GM23338 (cell line): ENCODE measurements at regions not wholly inside any gene's neighbourhood (a gene's known extent, or its start where the extent isn't known, plus 50 kb on each side); places are given as distances from the start of the nearest gene placed in this dataset.

ENCODE experiments used
- ATAC-seq: fragments of 200-7000 bp; cut with Tn5 transposase; 3 replicates; pipeline ENCODE4 v1.9.1; 2020
- DNase-seq: peaks from one replicate; pipeline ENCODE4 v3.0.0-alpha.2; 2015; ENCODE audit warnings: low spot score
- H2AFZ ChIP-seq: fragments of 200-600 bp; sonication (generic); 2 replicates; pipeline ENCODE4 v1.8.0; 2016; ENCODE audit warnings: antibody characterized with exemption, mild to moderate bottlenecking, moderate library complexity
- H3F3A ChIP-seq: fragments of 200-600 bp; sonication (generic); replicated peaks from 2 replicates; pipeline ENCODE4 v1.8.0; 2017; ENCODE audit warnings: antibody characterized with exemption, mixed run types, low read depth
- H3K27ac ChIP-seq: fragments of 200-600 bp; sonication (generic); 2 replicates; pipeline ENCODE4 v1.6.1; 2016; ENCODE audit warnings: low read depth
- H3K27me3 ChIP-seq: fragments of 200-600 bp; sonication (generic); 2 replicates; pipeline ENCODE4 v1.8.0; 2016; ENCODE audit warnings: mild to moderate bottlenecking, mixed run types, moderate library complexity; ENCODE audit not compliant: insufficient read depth
- H3K36me3 ChIP-seq: fragments of 200-600 bp; sonication (generic); 2 replicates; pipeline ENCODE4 v1.8.0; 2016; ENCODE audit warnings: mild to moderate bottlenecking; ENCODE audit not compliant: insufficient read depth
- H3K4me1 ChIP-seq: fragments of 200-600 bp; sonication (generic); 2 replicates; pipeline ENCODE4 v1.8.0; 2016; ENCODE audit warnings: mild to moderate bottlenecking, moderate library complexity; ENCODE audit not compliant: insufficient read depth
- H3K4me2 ChIP-seq: fragments of 200-600 bp; sonication (generic); 2 replicates; pipeline ENCODE4 v1.7.1; 2017; ENCODE audit warnings: mixed run types
- H3K4me3 ChIP-seq: fragments of 200-600 bp; sonication (generic); 2 replicates; pipeline ENCODE4 v1.6.1; 2016; ENCODE audit warnings: mixed run types
- H3K79me2 ChIP-seq: fragments of 200-600 bp; sonication (generic); replicated peaks from 2 replicates; pipeline ENCODE4 v1.8.0; 2017; ENCODE audit warnings: mild to moderate bottlenecking; ENCODE audit not compliant: insufficient read depth
- H3K9me2 ChIP-seq: fragments of 200-600 bp; sonication (generic); 2 replicates; pipeline ENCODE4 v1.8.0; 2017; ENCODE audit not compliant: insufficient read depth
- H4K20me1 ChIP-seq: fragments of 200-600 bp; sonication (generic); replicated peaks from 2 replicates; pipeline ENCODE4 v1.8.0; 2017; ENCODE audit warnings: mild to moderate bottlenecking; ENCODE audit not compliant: insufficient read depth
- H3K27ac Mint-ChIP-seq: 2 replicates; pipeline ENCODE4 v1.8.0; 2020; ENCODE audit warnings: inconsistent platforms, mild to moderate bottlenecking, moderate library complexity, mixed read lengths
- H3K27me3 Mint-ChIP-seq: 3 replicates; pipeline ENCODE4 v1.8.0; 2022; ENCODE audit warnings: low read depth, mild to moderate bottlenecking, moderate library complexity, mixed read lengths, inconsistent platforms; ENCODE audit not compliant: insufficient read depth, poor library complexity
- H3K36me3 Mint-ChIP-seq: 3 replicates; pipeline ENCODE4 v1.8.0; 2021; ENCODE audit warnings: low read depth, mild to moderate bottlenecking, inconsistent platforms, moderate library complexity, mixed read lengths
- H3K4me1 Mint-ChIP-seq: 3 replicates; pipeline ENCODE4 v1.8.0; 2020; ENCODE audit warnings: mild to moderate bottlenecking, inconsistent platforms, mixed read lengths
- H3K4me3 Mint-ChIP-seq: 3 replicates; pipeline ENCODE4 v1.8.0; 2021; ENCODE audit warnings: moderate library complexity, mild to moderate bottlenecking, inconsistent platforms, mixed read lengths
- H3K9me3 Mint-ChIP-seq: 3 replicates; pipeline ENCODE4 v1.8.0; 2020; ENCODE audit warnings: moderate library complexity, mild to moderate bottlenecking, inconsistent platforms, mixed read lengths
- JUNB ChIP-seq: IDR thresholded peaks from one replicate; pipeline ENCODE4 v1.6.1; 2016; ENCODE audit warnings: antibody characterized with exemption; ENCODE audit not compliant: unreplicated experiment
- POLR2AphosphoS5 ChIP-seq: IDR thresholded peaks from 2 replicates; pipeline ENCODE4 v1.6.1; 2016; ENCODE audit warnings: antibody characterized with exemption, low read depth
- STAT1 ChIP-seq: IDR thresholded peaks from one replicate; pipeline ENCODE4 v1.6.1; 2016; ENCODE audit warnings: antibody characterized with exemption; ENCODE audit not compliant: unreplicated experiment
- ZNF462 ChIP-seq: fragments of 250-450 bp; sonication (Bioruptor Pico); IDR thresholded peaks from 2 replicates; pipeline ENCODE4 v1.5.0; 2020; ENCODE audit warnings: mild to moderate bottlenecking, moderate library complexity

- no peak for TF ChIP-seq ZNF462 (CRISPR knock-in tag)
Measured at GRCh38 chr12:124636138-124636978, 68.9 kb upstream of the NCOR2 start (continued).

GRCh38 chr12:124635316-124635715 is 67.9 kb upstream of the NCOR2 start:
- Histone ChIP-seq H4K20me1 (no peaks in the 10 kb centered on the region), H3K4me3 (no peak overlapping the region), H3F3A (no peaks in the 10 kb centered on the region), H3K36me3 (no peaks in the 10 kb centered on the region), H3K27ac (no peak overlapping the region), H3K9me2 (no peaks in the 10 kb centered on the region), H3K79me2 (no peaks in the 10 kb centered on the region), H2AFZ (no peak overlapping the region), H3K4me1 (peaks cover 12% of the 10 kb centered on the region; the same call in 1 of the 2 replicates), H3K27me3 (no peaks in the 10 kb centered on the region), H3K4me2 (no peak overlapping the region)
- TF ChIP-seq POLR2AphosphoS5 = no peak
- TF ChIP-seq JUNB = no peak
- TF ChIP-seq STAT1 = no peak
- DNase-seq = no peak
- H3K27me3 Mint-ChIP-seq = peaks cover 14% of the 10 kb centered on the region
- H3K4me1 Mint-ChIP-seq = peaks cover 33% of the 10 kb centered on the region
- no peak for ATAC-seq
- H3K36me3 Mint-ChIP-seq = no peaks in the 10 kb centered on the region
- no peak overlapping the region for H3K4me3 Mint-ChIP-seq
- H3K9me3 Mint-ChIP-seq = no peaks in the 10 kb centered on the region; the same call in 1 of the 3 replicates
- H3K27ac Mint-ChIP-seq = no peak overlapping the region
